ENCODE measurements at regions not wholly inside any gene's neighbourhood (a gene's known extent, or its start where the extent isn't known, plus 50 kb on each side); places are given as distances from the start of the nearest gene placed in this dataset.
"Not testable (repeated sequence)": the region's sequence is repeated elsewhere in the genome, so short reads cannot be mapped to it uniquely, and the experiment has no call there.

DNA sequence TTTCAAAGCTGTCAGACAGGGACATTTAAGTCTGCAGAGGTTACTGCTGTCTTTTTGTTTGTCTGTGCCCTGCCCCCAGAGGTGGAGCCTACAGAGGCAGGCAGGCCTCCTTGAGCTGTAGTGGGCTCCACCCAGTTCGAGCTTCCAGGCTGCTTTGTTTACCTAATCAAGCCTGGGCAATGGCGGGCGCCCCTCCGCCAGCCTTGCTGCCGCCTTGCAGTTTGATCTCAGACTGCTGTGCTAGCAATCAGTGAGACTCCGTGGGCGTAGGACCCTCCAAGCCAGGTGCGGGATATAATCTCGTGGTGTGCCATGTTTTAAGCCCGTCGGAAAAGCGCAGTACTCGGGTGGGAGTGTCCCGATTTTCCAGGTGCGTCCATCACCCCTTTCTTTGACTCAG is 919.2 kb upstream of the ARRDC3 start:
- not testable (repeated sequence) for H3K27me3 Mint-ChIP-seq (ENCODE audit: insufficient read depth, low read depth, poor library complexity)

DNA sequence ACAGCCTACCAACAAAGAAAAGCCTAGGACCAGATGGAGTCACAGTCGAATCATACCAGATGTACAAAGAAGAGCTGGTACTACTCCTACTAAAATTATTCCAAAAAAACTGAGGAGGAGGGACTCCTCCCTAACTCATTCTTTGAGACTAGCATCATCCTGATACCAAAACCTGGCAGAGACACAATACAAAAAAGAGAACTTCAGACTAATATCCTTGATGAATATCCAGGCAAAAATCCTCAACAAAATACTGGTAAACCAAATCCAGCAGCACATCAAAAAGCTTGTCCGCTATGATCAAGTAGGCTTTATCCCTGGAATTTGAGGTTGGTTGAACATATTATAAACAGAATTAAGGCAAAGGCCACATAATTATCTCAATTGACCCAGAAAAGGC is 900.4 kb upstream of the ARRDC3 start:
- Histone ChIP-seq H3K4me1 (ENCODE audit: insufficient read depth) (no peaks in the 10 kb centered on the region), H3K27me3 (ENCODE audit: insufficient read depth) (no peaks in the 10 kb centered on the region), H3K27ac (ENCODE audit: low read depth) (no peak overlapping the region), H3K9me2 (ENCODE audit: insufficient read depth) (no peaks in the 10 kb centered on the region; the same call in 1 of the 2 replicates), H3K36me3 (ENCODE audit: insufficient read depth) (no peaks in the 10 kb centered on the region), H3F3A (replicated peaks; ENCODE audit: low read depth) (no peaks in the 10 kb centered on the region), H3K79me2 (replicated peaks; ENCODE audit: insufficient read depth) (no peaks in the 10 kb centered on the region), H3K4me2 (no peak overlapping the region), H2AFZ (no peak overlapping the region), H3K4me3 (no peak overlapping the region), H4K20me1 (replicated peaks; ENCODE audit: insufficient read depth) (no peaks in the 10 kb centered on the region; the same call in 1 of the 2 replicates)
- ATAC-seq: no peak
- Mint-ChIP-seq H3K4me1 (no peaks in the 10 kb centered on the region), H3K36me3 (ENCODE audit: low read depth) (peaks cover 11% of the 10 kb centered on the region; the same call in 2 of the 3 replicates), H3K4me3 (no peak overlapping the region), H3K9me3 (peaks cover 35% of the 10 kb centered on the region), H3K27me3 (ENCODE audit: insufficient read depth, low read depth, poor library complexity) (peaks cover 1% of the 10 kb centered on the region), H3K27ac (no peak overlapping the region)
- no peak for DNase-seq (ENCODE audit: low spot score)
- TF ChIP-seq POLR2AphosphoS5 (IDR thresholded peaks at IDR 0.05; ENCODE audit: low read depth) (no peak), REST (IDR thresholded peaks at IDR 0.05; ENCODE audit: unreplicated experiment) (no peak), CREB1 (CRISPR knock-in tag; IDR thresholded peaks at IDR 0.05; ENCODE audit: low read depth) (no peak), ZNF114 (CRISPR knock-in tag; IDR thresholded peaks at IDR 0.05) (no peak), NANOG (IDR thresholded peaks at IDR 0.05; ENCODE audit: borderline replicate concordance) (no peak), JUNB (IDR thresholded peaks at IDR 0.05; ENCODE audit: unreplicated experiment) (no peak), EZH2 (IDR thresholded peaks at IDR 0.05; ENCODE audit: low read depth, unreplicated experiment) (no peak), ZNF331 (CRISPR knock-in tag; IDR thresholded peaks at IDR 0.05; ENCODE audit: low read depth) (no peak), EZH2phosphoT487 (IDR thresholded peaks at IDR 0.05; ENCODE audit: unreplicated experiment) (no peak), STAT1 (IDR thresholded peaks at IDR 0.05; ENCODE audit: unreplicated experiment) (no peak)
- TF ChIP-seq, protein P1, sequence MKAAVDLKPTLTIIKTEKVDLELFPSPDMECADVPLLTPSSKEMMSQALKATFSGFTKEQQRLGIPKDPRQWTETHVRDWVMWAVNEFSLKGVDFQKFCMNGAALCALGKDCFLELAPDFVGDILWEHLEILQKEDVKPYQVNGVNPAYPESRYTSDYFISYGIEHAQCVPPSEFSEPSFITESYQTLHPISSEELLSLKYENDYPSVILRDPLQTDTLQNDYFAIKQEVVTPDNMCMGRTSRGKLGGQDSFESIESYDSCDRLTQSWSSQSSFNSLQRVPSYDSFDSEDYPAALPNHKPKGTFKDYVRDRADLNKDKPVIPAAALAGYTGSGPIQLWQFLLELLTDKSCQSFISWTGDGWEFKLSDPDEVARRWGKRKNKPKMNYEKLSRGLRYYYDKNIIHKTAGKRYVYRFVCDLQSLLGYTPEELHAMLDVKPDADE (IDR thresholded peaks at IDR 0.05): no peak
- TF ChIP-seq, protein P2, sequence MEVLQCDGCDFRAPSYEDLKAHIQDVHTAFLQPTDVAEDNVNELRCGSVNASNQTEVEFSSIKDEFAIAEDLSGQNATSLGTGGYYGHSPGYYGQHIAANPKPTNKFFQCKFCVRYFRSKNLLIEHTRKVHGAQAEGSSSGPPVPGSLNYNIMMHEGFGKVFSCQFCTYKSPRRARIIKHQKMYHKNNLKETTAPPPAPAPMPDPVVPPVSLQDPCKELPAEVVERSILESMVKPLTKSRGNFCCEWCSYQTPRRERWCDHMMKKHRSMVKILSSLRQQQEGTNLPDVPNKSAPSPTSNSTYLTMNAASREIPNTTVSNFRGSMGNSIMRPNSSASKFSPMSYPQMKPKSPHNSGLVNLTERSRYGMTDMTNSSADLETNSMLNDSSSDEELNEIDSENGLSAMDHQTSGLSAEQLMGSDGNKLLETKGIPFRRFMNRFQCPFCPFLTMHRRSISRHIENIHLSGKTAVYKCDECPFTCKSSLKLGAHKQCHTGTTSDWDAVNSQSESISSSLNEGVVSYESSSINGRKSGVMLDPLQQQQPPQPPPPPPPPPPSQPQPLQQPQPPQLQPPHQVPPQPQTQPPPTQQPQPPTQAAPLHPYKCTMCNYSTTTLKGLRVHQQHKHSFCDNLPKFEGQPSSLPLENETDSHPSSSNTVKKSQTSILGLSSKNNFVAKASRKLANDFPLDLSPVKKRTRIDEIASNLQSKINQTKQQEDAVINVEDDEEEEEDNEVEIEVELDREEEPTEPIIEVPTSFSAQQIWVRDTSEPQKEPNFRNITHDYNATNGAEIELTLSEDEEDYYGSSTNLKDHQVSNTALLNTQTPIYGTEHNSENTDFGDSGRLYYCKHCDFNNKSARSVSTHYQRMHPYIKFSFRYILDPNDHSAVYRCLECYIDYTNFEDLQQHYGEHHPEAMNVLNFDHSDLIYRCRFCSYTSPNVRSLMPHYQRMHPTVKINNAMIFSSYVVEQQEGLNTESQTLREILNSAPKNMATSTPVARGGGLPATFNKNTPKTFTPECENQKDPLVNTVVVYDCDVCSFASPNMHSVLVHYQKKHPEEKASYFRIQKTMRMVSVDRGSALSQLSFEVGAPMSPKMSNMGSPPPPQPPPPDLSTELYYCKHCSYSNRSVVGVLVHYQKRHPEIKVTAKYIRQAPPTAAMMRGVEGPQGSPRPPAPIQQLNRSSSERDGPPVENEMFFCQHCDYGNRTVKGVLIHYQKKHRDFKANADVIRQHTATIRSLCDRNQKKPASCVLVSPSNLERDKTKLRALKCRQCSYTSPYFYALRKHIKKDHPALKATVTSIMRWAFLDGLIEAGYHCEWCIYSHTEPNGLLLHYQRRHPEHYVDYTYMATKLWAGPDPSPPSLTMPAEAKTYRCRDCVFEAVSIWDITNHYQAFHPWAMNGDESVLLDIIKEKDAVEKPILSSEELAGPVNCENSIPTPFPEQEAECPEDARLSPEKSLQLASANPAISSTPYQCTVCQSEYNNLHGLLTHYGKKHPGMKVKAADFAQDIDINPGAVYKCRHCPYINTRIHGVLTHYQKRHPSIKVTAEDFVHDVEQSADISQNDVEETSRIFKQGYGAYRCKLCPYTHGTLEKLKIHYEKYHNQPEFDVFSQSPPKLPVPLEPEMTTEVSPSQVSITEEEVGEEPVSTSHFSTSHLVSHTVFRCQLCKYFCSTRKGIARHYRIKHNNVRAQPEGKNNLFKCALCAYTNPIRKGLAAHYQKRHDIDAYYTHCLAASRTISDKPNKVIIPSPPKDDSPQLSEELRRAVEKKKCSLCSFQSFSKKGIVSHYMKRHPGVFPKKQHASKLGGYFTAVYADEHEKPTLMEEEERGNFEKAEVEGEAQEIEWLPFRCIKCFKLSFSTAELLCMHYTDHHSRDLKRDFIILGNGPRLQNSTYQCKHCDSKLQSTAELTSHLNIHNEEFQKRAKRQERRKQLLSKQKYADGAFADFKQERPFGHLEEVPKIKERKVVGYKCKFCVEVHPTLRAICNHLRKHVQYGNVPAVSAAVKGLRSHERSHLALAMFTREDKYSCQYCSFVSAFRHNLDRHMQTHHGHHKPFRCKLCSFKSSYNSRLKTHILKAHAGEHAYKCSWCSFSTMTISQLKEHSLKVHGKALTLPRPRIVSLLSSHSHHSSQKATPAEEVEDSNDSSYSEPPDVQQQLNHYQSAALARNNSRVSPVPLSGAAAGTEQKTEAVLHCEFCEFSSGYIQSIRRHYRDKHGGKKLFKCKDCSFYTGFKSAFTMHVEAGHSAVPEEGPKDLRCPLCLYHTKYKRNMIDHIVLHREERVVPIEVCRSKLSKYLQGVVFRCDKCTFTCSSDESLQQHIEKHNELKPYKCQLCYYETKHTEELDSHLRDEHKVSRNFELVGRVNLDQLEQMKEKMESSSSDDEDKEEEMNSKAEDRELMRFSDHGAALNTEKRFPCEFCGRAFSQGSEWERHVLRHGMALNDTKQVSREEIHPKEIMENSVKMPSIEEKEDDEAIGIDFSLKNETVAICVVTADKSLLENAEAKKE (CRISPR knock-in tag; IDR thresholded peaks at IDR 0.05): no peak

More for the DNA sequence above, 919.2 kb upstream of the ARRDC3 start:
- not testable (repeated sequence) for H3K27ac ChIP-seq (ENCODE audit: low read depth); H3K9me3 Mint-ChIP-seq; H3K79me2 ChIP-seq (replicated peaks; ENCODE audit: insufficient read depth); H3K4me1 ChIP-seq (ENCODE audit: insufficient read depth); H3K27me3 ChIP-seq (ENCODE audit: insufficient read depth); ATAC-seq; H3K4me2 ChIP-seq; H3K36me3 Mint-ChIP-seq (ENCODE audit: low read depth); H3K9me2 ChIP-seq (ENCODE audit: insufficient read depth); H2AFZ ChIP-seq; H4K20me1 ChIP-seq (replicated peaks; ENCODE audit: insufficient read depth); H3F3A ChIP-seq (replicated peaks; ENCODE audit: low read depth); H3K27ac Mint-ChIP-seq; H3K4me1 Mint-ChIP-seq; H3K4me3 ChIP-seq; DNase-seq (ENCODE audit: low spot score); H3K4me3 Mint-ChIP-seq; H3K36me3 ChIP-seq (ENCODE audit: insufficient read depth)

All from GM23338 (cell line).